ENCODE measurements at regions not wholly inside any gene's neighbourhood (a gene's known extent, or its start where the extent isn't known, plus 50 kb on each side); places are given as distances from the start of the nearest gene placed in this dataset.

DNA sequence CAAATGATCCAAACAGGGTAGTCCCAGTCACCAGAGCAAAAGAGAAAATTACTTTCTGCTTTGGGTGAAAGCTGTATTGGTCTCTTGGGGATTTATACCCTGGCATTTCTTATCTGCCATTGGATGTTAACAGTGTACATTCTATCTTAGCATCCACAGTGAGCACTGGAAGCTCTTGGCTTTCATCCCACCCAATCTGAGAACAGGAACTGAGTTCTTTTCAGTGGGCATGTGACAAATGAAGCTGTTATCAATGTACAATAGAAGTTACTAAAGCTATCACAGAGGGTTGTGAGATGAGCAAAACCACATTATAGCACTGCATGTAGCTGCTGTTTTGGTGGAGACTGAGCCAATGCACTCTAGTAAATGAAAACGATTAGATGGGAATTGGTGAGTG, 300.7 kb downstream of the TUSC7 start:
- no peak overlapping the region for H3K27ac ChIP-seq

DNA sequence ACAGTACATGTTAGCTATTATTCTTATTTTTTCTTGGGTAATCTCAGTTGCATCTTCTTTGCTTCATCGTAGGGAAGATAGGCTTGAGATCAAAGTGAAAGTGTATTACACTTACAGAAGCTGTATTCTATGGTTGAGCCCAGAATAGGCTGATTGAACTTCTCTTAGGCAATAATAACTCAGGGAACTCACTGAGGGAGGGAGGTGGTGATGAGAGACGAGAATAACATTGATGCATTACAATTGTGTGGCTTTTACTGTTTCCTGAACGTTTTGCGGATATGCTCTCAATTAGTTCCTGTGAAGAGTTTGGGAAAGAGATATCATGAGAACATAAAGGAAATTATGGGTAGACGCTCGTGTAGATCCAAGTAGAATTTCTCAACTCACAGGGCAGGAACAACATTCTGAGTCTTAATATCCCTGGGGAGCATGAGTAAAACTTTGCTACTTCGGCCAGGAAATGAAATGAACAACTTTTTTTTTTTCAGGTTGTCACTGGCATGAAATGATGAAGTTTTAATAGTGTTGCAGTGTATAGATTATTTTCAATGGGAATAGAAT, 302.2 kb downstream of the TUSC7 start:
- ATAC-seq, result no peak
- Histone ChIP-seq H3K27ac (no peak overlapping the region), H3K36me3 (no peaks in the 10 kb centered on the region), H3K9me3 (no peaks in the 10 kb centered on the region), H3K4me3 (no peak overlapping the region), H3K27me3 (no peaks in the 10 kb centered on the region), H3K4me1 (no peaks in the 10 kb centered on the region)
- TF ChIP-seq POLR2A (IDR thresholded peaks at IDR 0.05), result no peak
- TF ChIP-seq, protein P1, sequence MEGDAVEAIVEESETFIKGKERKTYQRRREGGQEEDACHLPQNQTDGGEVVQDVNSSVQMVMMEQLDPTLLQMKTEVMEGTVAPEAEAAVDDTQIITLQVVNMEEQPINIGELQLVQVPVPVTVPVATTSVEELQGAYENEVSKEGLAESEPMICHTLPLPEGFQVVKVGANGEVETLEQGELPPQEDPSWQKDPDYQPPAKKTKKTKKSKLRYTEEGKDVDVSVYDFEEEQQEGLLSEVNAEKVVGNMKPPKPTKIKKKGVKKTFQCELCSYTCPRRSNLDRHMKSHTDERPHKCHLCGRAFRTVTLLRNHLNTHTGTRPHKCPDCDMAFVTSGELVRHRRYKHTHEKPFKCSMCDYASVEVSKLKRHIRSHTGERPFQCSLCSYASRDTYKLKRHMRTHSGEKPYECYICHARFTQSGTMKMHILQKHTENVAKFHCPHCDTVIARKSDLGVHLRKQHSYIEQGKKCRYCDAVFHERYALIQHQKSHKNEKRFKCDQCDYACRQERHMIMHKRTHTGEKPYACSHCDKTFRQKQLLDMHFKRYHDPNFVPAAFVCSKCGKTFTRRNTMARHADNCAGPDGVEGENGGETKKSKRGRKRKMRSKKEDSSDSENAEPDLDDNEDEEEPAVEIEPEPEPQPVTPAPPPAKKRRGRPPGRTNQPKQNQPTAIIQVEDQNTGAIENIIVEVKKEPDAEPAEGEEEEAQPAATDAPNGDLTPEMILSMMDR (IDR thresholded peaks at IDR 0.05), result no peak
- no peak for TF ChIP-seq POLR2AphosphoS5 (IDR thresholded peaks at IDR 0.05)
- no peak for TF ChIP-seq EP300 (IDR thresholded peaks at IDR 0.05)
- WGBS, 2 donors (ENCODE audit: low coverage in 1 of 2), result 57 to 65% methylated on average over 5 to 7 of the region's 7 CpGs

More for the DNA sequence above, 300.7 kb downstream of the TUSC7 start:
- ATAC-seq, result no peak
- Histone ChIP-seq H3K4me3 (no peak overlapping the region), H3K27me3 (no peaks in the 10 kb centered on the region), H3K36me3 (no peaks in the 10 kb centered on the region), H3K4me1 (no peaks in the 10 kb centered on the region), H3K9me3 (no peaks in the 10 kb centered on the region)
- TF ChIP-seq, protein P1 (IDR thresholded peaks at IDR 0.05), result no peak
- TF ChIP-seq EP300 (IDR thresholded peaks at IDR 0.05), result no peak
- no peak for TF ChIP-seq POLR2AphosphoS5 (IDR thresholded peaks at IDR 0.05)
- TF ChIP-seq POLR2A (IDR thresholded peaks at IDR 0.05), result no peak
- 33 to 71% methylated on average over 1 of the region's 1 CpG for WGBS, 2 donors (ENCODE audit: low coverage in 1 of 2)

DNA sequence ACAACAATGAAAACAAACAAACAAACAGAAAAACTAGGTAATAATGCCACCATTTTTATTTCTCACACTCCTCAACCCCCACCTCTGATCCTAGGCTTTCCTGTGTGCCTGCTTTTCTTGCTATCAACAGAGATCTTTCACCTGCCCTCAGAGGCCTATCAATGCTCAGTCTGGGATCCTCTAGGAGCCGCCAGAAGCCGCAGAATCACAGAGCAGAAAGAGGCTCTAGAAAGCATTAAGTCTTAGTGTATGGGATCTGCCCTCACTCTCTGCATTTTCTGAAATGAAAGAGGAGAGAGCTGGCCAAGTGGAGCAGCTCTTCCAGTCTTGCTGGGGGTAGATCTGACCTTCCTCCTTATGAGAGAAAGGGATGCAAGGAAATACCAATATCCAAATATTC, 306.8 kb downstream of the TUSC7 start:
- H3K27ac ChIP-seq, result no peak overlapping the region
- H3K27me3 ChIP-seq, result no peaks in the 10 kb centered on the region
- 100% methylated on average over 1 of the region's 2 CpGs; no CpG with 5 or more reads in 1 of the 2 donors for WGBS, 2 donors (ENCODE audit: low coverage in 1 of 2)
- no peak for ATAC-seq
- H3K4me3 ChIP-seq, result no peak overlapping the region
- no peaks in the 10 kb centered on the region for H3K4me1 ChIP-seq
- H3K9me3 ChIP-seq, result no peaks in the 10 kb centered on the region
- no peak for TF ChIP-seq POLR2AphosphoS5 (IDR thresholded peaks at IDR 0.05)
- TF ChIP-seq, protein P1 (IDR thresholded peaks at IDR 0.05), result no peak
- TF ChIP-seq POLR2A (IDR thresholded peaks at IDR 0.05), result no peak
- H3K36me3 ChIP-seq, result no peaks in the 10 kb centered on the region

DNA sequence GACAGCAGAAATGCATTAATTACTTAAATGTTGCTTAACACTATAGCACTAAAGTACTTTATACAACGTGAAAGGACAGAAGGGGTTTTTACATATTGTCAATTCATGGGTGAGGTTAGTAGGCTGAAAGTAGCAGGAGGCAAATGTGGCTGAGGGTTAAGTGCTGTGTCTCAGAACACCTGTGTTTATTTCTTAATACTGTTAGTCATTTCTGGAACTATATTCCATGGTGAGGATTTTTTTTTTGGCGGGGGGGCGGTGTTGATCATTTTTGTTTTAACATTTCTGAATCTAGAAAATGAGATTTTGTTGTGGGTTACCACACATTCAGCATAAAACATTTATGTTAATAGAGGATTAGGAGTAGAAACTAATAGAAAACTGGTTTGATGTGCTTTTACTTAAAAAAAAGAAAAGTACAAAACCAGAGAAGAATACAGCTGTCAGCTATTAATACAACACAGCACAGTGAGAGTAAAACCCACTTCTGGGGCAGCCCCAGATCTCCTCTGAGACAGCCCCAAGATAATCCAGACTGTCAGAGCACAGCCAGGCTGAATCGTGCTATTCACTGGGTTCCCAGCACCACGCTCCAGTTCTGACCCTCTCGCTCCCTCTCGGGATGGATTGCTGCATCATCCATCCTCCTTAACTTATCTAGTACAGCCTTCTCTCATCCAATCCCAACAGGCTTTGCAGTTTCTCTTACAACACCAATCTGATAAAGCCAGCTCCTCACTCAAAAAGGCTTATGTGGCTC, 307.7 kb downstream of the TUSC7 start:
- no peaks in the 10 kb centered on the region for H3K36me3 ChIP-seq
- H3K4me1 ChIP-seq, result no peaks in the 10 kb centered on the region
- TF ChIP-seq POLR2A (IDR thresholded peaks at IDR 0.05) (no peak), EP300 (IDR thresholded peaks at IDR 0.05) (no peak), POLR2AphosphoS5 (IDR thresholded peaks at IDR 0.05) (no peak)
- TF ChIP-seq, protein P1 (IDR thresholded peaks at IDR 0.05), result no peak
- H3K4me3 ChIP-seq, result no peak overlapping the region
- 63 to 65% methylated on average over 5 to 6 of the region's 7 CpGs for WGBS, 2 donors (ENCODE audit: low coverage in 1 of 2)
- no peaks in the 10 kb centered on the region for H3K9me3 ChIP-seq
- H3K27me3 ChIP-seq, result no peaks in the 10 kb centered on the region
- H3K27ac ChIP-seq, result no peak overlapping the region
- no peak for ATAC-seq

DNA sequence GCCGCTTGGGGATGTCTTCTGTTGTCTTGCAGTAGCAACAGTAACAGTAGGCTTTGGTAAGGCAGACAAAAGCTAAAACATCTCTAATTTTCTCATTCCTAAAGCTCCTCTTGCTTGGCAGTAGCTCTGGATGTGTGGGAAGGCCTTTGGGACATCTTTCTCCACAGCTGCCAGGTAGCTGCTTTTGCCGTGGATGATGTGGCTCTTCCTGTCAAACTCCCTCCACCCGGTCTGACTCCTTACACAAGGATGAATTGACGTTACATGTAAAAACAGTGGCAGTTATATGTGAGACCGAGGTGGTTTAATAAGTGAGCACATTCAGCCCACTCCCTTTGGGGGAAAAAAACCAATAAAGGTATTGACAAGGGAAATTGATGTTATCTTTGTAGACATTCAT, 309.1 kb downstream of the TUSC7 start:
- Histone ChIP-seq H3K4me3 (no peak overlapping the region), H3K27ac (no peak overlapping the region), H3K27me3 (no peaks in the 10 kb centered on the region), H3K36me3 (no peaks in the 10 kb centered on the region), H3K4me1 (no peaks in the 10 kb centered on the region), H3K9me3 (no peaks in the 10 kb centered on the region)
- 47 to 59% methylated on average over 5 of the region's 5 CpGs for WGBS, 2 donors (ENCODE audit: low coverage in 1 of 2)
- TF ChIP-seq, protein P1 (IDR thresholded peaks at IDR 0.05), result no peak
- TF ChIP-seq POLR2AphosphoS5 (IDR thresholded peaks at IDR 0.05) (no peak), POLR2A (IDR thresholded peaks at IDR 0.05) (no peak), EP300 (IDR thresholded peaks at IDR 0.05) (no peak)
- no peak for ATAC-seq
